GM21576 (cell line): ENCODE measurements at regions not wholly inside any gene's neighbourhood (a gene's known extent, or its start where the extent isn't known, plus 50 kb on each side); places are given as distances from the start of the nearest gene placed in this dataset.

Source experiments
- ATAC-seq: cut with Tn5 transposase; IDR thresholded peaks from one replicate; pipeline ENCODE4 v1.9.1; 2021; ENCODE audit warnings: mild to moderate bottlenecking, moderate library complexity; ENCODE audit not compliant: unreplicated experiment

DNA sequence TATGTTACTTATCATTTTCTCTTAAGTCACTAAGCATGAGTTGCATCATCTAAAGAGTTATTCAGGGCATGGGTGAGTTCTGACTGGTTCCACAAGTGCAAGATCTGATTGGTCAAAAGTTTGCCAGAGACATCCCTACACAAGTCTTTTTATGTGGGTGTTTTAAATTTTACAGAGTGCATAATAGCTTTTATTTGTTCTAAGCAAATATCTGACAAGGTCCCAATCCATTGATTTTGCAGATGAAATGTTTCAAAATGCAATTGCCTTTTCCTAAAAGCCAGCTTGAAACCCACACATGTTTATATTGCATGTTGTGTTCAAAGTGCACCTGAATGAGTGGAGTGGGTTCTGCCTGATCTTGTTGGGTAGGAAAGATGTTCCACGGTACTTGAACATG lies 101.7 kb upstream of the PAX6 start:
- ATAC-seq, result no peak

DNA sequence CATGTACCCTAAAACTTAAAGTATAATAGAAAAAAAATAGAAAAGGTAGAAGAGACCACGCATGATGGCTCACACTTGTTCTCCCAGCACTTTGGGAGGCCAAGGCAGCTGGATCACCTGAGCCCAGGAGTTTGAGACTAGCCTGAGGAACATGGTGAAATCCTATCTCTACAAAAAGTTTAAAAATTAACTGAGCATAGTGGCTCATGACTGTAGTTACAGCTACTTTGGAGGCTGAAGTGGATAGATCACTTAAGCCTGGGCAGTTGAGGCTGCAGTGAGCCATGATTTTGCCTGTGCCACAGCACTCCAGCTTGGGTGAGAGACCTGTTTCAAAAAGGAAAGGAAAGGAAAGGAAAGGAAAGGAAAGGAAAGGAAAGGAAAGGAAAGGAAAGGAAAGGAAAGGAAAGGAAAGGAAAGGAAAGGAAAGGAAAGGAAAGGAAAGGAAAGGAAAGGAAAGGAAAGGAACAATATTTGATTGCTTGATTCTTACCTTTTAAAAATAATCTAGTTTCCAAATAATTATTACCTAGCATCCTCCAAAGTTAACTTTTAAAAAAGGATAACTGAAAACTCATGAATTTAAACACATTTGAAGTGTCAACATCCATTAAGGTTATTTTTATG lies 99.9 kb upstream of the PAX6 start:
- no peak for ATAC-seq

DNA sequence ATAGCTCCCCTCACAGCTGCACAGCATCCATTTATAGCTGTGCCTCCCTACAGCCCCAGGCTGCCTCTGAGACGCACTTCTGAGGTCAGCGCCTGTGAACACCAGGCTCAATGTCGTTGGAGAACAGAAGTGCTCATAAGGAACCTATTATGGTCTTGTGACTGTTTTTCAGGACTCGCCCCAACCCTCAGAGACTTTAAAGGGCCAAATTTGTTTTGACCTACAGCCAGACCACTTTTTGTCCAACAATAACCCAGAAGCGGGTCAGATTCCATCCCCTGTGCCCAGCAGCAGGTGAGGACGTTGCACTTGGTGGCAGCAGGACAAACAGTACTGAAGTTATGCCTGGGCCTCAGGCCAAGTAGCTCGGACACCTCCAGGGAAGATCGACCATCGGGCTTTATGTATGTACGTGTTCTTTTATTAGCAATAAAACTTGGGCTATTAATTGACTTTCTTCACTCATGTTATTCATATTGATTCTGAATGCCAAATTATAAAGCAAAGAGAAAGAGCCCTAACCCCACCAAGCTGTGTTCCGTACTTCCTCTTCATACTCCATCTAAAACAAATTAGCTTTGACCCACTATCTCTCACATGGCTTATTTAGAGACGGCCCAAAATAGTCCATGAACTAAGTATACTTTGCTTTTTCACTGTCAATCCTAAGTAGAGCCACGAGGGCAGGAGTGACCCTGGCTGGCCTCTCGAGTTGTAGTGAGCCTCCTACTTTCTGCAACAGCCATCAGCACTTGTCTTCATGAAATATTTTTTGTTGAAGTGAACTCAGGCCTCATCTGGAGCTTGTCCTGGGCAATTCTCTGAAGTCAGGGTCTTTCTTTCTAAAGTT lies 92.3 kb upstream of the PAX6 start:
- no peak for ATAC-seq

DNA sequence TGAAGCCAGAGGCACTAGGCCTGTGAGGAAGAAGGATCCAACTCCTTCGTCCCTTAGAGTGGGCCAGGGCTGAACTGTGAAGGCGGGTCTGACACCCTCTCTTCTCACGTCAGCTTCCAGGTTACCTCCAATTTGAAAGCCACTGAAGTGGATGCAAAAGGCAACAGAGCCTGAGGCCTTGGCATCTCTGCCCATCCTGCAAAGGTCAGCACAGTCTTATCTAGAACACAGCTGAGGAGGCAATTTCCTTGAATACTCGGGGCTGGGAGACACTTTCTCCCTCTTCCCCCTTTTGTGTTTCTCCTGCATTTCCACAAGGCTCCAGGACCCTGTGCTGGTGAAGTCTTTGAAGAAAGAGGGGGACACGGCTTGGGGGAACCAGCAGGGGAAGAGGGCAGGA lies 91.6 kb upstream of the PAX6 start:
- ATAC-seq, result no peak

DNA sequence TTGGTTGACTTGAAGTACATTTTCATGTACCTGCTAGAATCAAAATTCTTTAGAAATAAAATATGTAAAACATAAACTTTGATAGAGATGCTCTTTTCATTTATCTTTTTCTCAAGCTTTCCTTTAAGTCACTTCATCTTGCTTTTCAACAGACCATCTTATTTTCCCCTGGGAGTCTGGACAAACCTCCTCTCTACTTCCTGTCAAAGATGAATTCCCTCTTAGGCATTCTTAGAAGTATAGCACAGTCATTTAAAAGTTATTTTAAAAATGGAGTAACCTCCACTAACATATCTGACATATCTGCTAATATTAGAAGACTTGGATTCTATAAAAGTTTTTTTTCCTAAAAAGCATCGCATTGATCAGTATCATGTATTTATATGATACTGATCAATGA lies 84.8 kb upstream of the PAX6 start:
- ATAC-seq, result no peak

DNA sequence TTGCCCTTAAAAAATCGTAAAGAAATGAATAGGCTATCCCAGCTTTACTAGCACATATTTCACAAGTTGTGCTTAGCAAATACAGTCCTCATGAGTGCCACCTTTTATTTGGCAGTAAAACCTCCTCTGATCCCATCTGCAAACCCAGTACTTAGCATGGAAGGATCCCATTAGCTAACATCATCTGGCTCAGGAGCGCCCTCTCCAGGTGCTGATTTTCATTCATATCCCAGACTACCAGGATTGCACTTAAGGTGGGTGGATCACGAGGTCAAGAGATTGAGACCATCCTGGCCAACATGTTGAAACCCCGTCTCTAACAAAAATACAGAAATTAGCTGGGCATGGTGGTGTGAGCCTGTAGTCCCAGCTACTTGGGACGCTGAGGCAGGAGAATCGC lies 76.1 kb upstream of the PAX6 start:
- no peak for ATAC-seq

DNA sequence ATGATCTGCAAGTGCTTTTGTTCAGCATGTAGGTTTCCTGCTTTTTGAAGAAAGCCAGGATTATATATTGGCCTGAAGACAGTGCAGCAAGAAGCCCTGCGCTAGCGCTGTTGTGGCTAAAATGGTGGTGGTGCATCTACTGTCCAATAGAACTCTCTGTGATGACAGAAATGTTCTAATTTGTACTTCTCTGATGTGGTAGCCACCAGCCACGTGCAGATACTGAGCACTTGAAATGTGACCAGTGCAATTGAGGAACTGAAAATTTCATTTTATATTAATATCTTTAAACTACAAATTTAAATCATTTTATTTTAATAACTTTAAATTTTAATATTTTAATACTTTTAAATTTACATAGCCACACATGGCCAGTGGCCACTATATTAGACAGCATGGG lies 73.0 kb upstream of the PAX6 start:
- ATAC-seq, result no peak

DNA sequence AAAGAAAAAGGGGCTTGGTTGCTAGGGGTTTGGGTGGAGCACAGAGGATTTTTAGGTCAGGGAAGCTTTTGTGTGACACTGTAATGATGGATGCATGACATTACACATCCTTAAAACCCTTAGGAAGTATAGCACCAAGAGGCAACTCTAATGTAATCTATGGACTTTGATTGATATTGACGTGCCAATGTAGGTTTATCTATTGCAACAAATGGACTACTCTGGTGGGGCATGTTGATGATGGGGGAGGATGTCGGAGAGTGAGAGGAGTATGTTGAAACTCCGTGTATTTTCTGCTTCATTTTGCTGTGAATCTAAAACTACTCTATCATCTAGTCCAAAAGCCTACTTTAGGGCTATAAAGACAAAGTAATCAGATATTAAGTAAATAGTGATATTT lies 72.3 kb upstream of the PAX6 start:
- ATAC-seq, result no peak

DNA sequence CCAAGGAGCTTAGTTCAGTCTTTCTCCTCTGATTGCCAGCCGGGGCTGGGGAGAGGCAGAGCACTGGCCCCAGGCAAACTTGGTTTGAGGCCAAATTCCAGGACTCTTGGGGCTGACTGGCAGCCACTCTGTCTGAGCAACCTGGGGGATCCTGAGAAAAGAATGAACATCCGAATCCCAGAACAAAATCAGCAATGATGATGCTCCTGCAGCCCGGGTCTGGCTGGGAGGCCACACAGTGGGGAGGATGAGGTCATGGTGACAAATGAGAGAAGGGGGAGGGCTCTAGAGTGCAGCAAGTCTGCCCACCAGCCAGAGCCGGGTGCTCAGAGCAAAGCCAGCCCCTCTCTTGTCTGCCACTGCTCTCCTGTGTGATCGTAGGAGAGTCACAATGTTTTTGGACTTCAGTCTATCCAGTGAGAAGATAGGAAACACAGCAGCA lies 71.8 kb upstream of the PAX6 start:
- no peak for ATAC-seq

DNA sequence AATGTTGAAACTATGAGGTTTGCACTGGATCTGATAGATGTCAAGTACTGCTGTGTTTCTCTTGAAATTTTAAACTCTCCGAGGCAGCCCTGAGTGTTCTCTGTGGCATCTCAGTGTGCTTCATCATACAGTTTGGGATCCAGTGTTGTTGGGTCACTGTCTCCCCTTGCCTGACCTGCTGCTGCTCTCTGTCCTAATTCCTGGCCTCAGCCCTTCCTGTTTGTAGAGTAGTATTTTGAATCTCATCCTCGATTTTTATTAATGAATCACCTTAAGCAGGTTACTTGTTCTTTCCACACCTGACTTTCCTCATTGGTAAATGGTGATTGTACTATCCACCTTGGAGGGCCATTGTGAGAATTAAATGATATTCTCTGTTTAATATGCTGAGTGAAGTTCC lies 70.7 kb upstream of the PAX6 start:
- no peak for ATAC-seq

DNA sequence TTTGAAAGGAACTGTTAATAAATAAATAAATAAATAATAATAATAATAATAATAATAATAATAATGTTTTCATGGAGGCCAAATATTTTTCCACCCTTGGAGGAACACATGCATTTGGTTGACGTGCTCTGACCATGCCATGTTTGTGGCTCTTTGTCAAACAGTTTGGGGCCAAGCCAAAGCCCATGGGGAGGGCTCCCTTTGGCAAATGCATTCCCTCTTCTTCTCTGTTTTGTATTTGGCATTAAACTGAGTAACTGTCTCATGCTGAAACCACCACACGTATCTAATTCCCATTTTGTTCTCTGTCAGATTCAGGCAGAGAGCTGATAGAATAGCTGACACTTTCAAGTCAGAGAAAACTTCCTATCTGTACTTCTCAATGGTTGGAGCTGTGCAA lies 68.6 kb upstream of the PAX6 start:
- no peak for ATAC-seq

DNA sequence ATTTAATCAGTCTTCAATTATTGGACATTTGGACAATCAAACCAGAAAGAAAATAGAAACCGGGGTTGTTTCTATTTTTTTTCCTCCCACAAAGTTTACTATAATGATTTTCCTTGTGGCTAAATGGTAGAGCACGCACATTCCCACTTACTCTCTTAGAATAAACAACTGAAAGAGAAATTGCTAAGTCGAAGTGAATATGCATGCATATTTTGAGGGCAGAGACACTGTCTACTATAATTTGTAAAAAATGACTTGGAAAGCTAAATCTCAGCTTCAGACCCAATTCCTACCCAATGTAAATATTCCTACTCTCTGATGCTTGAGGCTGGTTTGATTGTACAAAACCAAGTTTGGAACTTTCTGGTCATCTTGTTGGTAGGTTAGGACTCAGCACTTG lies 66.7 kb upstream of the PAX6 start:
- ATAC-seq, result no peak

DNA sequence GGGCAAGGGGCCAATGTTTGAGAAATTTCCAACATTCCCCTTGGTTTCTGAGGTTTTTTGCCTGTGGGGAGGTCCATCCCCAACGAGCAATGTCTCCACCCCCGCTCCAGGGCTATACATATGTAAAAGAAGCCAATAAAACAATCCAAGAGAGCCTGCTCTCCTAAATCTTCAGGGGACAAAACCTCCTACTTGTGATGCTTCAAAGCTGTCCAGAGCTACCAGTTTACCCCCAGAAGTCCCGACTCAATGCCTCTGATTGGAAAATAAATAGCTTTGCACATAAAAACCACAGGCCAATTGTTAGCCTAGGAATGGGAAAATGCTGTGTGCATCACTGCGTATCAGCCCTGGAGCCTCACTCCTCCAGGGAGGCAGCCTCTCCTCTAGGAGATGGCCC lies 66.0 kb upstream of the PAX6 start:
- no peak for ATAC-seq

DNA sequence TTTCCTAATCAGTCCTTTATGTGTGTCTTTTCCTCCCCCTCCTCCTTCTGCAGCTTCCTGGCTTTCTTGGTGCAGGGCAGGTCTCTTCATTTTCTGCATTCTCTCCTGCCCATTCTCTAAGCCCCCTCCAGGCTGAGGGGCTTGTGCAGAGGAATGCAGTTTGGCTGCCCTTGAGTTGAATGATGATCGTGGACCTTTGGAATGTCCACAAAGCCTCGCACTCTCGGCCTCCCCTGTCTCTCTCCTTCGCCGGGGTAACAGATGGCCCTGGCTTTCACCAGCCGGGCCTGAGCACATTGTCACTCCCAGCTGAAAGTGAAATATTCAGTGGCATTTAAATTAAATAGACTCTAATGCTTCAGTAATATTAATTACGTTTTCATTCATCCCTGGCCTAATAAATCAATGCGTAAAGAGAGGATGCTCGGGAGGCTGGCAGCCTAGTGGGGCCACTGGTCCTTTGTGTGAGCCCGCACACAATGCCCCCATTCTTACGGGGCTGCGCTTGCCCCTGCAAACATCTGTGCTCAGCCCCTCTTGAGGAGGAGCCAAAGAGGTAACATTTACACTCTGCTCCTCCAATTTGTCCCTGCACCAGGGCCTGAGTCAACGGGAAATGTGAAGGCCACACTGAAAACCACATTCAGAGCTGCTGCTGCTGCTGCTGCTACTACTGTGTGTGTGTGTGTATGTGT lies 64.9 kb upstream of the PAX6 start:
- no peak for ATAC-seq

DNA sequence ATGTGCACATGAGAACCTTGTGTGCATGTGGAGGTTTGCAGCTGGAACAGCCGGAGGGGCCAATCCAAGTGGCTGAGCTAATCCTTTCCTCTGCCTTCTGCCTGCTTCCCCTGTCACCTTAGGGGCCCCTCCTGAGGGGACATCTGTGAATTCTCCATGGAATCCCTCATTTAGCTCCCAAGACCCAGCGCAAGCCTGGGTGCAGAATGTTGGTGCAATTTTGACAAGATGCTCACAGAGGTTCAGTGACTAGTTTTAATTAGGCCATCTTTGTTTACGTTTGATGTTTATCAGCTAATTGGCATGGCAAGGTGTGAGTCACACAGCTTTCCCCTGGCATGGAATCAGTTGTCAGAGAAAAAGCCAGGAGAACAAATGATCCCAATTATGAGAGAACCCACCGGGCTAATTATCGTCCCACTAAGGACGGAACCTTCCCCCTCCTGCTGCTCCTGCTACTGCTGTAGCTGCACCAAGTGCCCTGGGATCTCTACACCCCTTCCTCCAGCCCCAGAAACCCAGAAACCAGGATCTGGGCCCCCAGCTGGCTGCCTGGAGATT lies 63.6 kb upstream of the PAX6 start:
- no peak for ATAC-seq

DNA sequence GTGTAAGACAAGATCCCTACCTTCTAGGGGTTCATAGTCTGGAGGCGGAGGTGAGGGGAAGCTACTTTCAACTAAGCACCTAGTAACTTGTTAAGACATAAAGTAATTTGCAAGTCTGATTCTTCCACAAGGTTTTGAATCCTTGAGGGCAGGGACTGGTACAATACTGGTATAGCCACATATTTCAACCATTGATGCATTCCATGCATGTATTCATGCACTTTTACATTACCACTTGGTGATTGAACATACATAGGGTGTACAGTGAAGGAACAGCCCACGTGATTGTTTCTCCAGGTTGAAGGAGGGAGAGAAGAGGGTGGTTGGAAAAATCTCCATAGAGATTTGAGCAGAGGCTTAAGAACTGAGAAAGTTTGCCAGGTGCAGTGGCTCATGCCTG lies 62.0 kb upstream of the PAX6 start:
- no peak for ATAC-seq

DNA sequence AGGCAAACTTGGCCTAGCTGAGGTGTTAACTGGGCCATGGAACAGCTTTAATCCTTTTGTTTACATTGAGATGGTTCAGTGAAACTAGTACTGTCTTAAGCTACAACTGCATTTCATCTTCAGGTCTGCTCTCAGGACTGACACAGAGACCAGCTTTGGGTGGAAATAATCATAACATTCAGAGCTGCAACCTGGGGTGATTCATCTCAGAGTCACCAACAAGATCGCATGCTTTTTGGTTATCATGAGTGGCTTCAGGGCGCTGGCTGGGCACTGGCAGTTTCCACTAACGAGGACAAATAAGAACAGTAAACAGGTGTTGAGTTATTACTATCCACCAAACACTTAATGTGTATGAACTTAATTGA lies 60.9 kb upstream of the PAX6 start:
- ATAC-seq, result no peak

DNA sequence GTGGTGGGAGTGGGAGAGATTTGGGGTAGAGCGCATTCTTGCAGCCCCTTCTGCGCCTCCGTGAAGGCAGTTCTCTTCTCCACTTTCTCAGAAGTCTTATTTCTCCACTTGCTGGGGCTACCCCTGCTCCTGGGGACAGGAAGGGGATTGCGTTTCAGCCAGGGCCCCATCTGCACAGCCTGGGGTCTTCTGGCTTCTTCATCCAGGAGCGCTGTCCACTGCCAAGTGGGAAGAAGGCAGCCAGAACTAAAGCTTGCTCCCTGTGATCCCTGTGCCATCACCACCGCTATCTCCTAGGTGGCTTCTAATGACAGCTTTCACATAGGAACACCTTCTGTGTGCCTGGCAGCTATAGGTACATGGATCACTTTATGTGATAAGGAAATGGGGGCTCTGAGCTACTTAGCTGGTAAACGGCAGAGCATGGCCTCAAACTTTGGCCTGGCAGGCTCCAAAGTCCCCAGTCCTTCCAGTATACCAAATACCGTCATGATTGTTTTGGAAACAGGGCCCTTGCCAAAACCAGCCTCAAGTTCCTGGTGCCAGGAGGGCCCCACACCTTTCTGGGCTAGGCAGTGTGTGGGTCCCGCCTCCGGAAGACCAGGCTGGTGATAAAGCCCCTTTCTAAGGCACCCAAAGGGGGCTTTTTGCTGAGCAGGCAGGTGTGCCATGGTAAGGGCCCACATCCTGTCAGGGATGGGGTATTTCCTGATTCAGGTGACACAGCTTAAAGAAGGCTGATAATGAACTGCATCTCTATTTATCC lies 60.4 kb upstream of the PAX6 start:
- ATAC-seq, result no peak

DNA sequence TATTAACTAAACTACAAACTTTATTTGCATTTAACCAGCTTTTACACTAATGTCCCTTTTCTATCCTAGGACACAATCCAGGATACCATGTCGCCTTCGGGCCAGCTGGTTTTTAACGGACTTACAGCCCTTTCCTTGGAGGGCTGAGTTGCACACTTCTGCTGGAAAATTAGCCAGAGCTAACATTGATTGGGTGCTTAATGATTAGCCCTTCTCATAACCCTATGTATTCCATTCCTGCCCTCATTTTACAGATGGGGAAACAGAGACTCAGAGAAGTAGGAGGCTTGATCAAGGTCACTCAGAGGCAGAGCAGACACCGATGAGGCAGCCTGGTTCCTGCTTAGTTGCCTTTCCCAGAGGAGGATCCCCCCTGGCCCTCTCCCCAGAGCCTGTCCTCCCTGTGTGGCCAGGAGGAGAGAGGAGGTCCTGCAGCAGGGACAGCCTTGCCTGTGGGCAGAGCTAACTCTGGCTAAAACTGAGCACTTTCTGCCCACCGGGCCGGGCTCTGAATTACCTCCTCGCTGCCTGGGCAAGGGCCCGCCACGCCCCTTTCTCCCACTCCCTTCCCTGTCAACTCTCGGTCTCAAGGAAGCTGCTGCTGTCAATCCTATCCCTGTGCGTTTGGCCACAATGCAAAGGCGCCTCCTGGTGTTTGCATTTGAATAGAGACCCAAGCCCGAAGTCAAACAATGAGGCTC lies 59.6 kb upstream of the PAX6 start:
- no peak for ATAC-seq

DNA sequence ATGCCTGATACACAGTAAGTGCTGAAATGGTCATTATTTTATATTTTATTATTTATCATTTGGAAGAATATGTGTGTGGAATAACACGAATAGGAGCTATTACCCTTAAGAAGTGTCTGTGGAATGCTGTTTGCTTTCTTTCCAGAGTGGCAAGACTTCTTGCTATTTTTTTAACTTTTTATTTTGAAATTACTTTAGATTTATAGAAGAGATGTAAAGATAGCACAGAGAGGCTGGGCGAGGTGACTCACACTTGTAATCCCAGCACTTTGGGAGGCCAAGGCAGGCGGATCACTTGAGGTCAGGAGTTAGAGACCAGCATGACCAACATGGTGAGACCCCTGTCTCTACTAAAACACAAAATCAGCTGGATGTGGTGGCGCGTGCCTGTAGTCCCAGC lies 58.9 kb upstream of the PAX6 start:
- ATAC-seq, result no peak
